ENCODE measurements at regions not wholly inside any gene's neighbourhood (a gene's known extent, or its start where the extent isn't known, plus 50 kb on each side); places are given as distances from the start of the nearest gene placed in this dataset.

GRCh38 chrX:75989806-75990590 lies 182.9 kb upstream of the PBDC1 start:
- H3K27ac ChIP-seq = no peak overlapping the region
- no peaks in the 10 kb centered on the region for H3K36me3 ChIP-seq
- no peaks in the 10 kb centered on the region for H3K27me3 ChIP-seq
- no peaks in the 10 kb centered on the region for H3K4me1 ChIP-seq
- DNase-seq = no peak
- intact Hi-C loops (cut with DNase I; ENCODE audit: low total_unique reads) = no loop called here
- H3K4me3 ChIP-seq = no peak overlapping the region
- no peak for TF ChIP-seq POLR2A (IDR thresholded peaks at IDR 0.05)
- no peak for TF ChIP-seq CTCF (IDR thresholded peaks at IDR 0.05)
- H3K9me3 ChIP-seq = no peaks in the 10 kb centered on the region

DNA sequence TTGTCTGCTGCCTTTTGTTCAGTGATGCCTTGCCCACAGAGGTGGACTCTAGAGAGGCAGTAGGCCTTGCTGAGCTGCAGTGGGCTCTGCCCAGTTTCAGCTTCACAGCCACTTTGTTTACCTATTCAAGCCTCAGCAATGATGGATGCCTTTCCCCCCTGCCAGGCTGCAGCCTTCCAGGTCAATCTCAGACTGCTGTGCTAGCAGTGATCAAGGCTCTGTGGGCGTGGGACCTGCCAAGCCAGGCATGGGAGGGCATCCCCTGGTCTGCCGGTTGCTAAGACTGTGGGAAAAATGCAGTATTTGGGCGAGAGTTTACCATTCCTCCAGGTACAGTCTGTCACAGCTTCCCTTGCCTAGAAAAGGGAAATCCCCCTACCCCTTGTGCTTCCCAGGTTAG lies 175.2 kb upstream of the PBDC1 start:
- Histone ChIP-seq H3K36me3 (no peaks in the 10 kb centered on the region), H3K9me3 (no peaks in the 10 kb centered on the region), H3K4me1 (no peaks in the 10 kb centered on the region), H3K4me3 (no peak overlapping the region), H3K27me3 (no peaks in the 10 kb centered on the region), H3K27ac (no peak overlapping the region)
- intact Hi-C loops (cut with DNase I; ENCODE audit: low total_unique reads) = no loop called here
- no peak for TF ChIP-seq CTCF (IDR thresholded peaks at IDR 0.05)
- TF ChIP-seq POLR2A (IDR thresholded peaks at IDR 0.05) = no peak
- no peak for DNase-seq

DNA sequence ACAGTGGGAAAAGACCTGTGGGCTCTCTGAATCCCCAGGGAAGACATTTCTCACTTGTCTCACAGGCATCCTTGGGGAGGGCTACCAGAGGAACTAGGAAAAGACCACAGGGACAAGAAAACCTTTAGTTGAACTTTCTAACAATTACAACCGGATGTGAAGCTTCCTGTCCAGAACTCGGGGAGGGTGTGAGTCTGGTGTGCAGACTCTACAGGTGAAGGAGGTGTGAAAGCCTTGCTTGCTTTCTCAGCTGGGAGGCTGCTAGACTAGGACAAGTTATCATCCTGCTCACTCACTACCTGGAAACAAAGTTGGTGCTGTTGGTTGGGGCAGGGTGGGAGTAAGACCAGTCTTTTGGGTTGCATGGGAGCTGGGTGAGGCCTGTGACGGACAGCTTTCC lies 158.5 kb upstream of the PBDC1 start:
- Histone ChIP-seq H3K4me3 (no peak overlapping the region), H3K27me3 (no peaks in the 10 kb centered on the region), H3K4me1 (no peaks in the 10 kb centered on the region), H3K36me3 (no peaks in the 10 kb centered on the region), H3K9me3 (no peaks in the 10 kb centered on the region), H3K27ac (no peak overlapping the region)
- TF ChIP-seq CTCF (IDR thresholded peaks at IDR 0.05) (no peak), POLR2A (IDR thresholded peaks at IDR 0.05) (no peak)
- no peak for DNase-seq
- intact Hi-C loops (cut with DNase I; ENCODE audit: low total_unique reads) = no loop called here

DNA sequence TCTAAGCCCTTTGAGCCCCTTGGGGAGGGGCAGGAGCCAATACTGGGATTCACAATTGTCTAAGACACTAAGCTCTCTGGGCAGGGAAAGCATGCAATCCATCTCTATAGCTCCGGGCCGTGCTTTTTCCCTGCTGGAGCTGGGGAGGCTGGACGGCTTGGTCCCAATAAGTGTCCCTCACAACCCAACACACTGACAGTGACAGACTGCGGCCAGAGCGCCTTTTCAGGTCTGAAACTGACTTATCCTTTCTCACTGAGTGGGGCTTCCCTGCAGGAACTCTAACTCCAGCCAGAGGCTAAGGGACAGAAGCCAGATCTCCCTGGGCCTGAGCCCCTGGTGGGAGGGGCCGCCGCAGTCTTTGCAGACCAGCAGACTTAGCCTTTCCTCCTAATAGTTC lies 146.6 kb upstream of the PBDC1 start:
- Histone ChIP-seq H3K36me3 (no peaks in the 10 kb centered on the region), H3K27ac (no peak overlapping the region), H3K9me3 (no peaks in the 10 kb centered on the region), H3K4me3 (no peak overlapping the region), H3K4me1 (no peaks in the 10 kb centered on the region), H3K27me3 (no peaks in the 10 kb centered on the region)
- intact Hi-C loops (cut with DNase I; ENCODE audit: low total_unique reads) = no loop called here
- no peak for DNase-seq
- TF ChIP-seq CTCF (IDR thresholded peaks at IDR 0.05) (no peak), POLR2A (IDR thresholded peaks at IDR 0.05) (no peak)

DNA sequence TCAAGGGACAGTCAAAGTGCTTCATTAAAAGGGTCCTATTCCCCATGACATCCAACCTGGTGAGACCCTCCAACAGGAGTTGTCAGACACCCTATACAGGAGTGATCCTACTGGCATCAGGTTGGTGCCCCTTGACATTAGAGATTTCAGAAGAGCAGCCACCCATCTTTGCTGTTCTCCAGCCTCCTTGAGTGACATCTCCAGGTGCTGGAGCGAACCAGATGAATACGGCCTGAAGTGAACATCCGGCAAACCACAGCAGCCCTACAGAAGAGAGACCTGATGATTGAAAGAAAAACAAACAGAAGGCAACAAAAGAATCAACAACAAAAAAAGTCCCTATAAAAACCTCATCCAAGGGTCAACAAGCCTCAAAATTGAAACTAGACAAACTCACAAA lies 146.1 kb upstream of the PBDC1 start:
- no peak overlapping the region for H3K27ac ChIP-seq
- DNase-seq = no peak
- no peaks in the 10 kb centered on the region for H3K36me3 ChIP-seq
- TF ChIP-seq CTCF (IDR thresholded peaks at IDR 0.05) (no peak), POLR2A (IDR thresholded peaks at IDR 0.05) (no peak)
- intact Hi-C loops (cut with DNase I; ENCODE audit: low total_unique reads) = no loop called here
- H3K9me3 ChIP-seq = no peaks in the 10 kb centered on the region
- H3K4me1 ChIP-seq = no peaks in the 10 kb centered on the region
- no peaks in the 10 kb centered on the region for H3K27me3 ChIP-seq
- H3K4me3 ChIP-seq = no peak overlapping the region

Data from uterus (tissue), 3 donors.